ENCODE measurements at regions not wholly inside any gene's neighbourhood (a gene's known extent, or its start where the extent isn't known, plus 50 kb on each side); places are given as distances from the start of the nearest gene placed in this dataset.
"Not testable (repeated sequence)": the region's sequence is repeated elsewhere in the genome, so short reads cannot be mapped to it uniquely, and the experiment has no call there.

DNA sequence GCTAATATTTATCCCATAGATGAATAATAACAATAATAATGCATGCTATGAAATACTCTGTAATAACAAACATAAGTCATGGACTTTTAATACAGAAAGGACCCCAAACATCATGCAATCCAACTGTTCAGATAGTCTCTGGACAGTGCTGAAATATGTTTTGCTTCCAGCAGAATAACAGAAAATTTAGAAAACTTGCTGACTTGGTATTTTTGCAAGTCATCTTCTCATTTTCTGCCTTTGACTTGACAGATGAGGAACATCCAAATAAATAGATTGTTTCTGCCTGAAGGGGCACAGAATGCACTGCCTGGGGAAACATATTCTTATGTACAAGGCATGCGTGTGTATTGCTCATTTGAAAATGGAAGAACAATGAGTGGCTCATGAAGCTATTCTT is 442.4 kb upstream of the GRM7 start:
- no peak for DNase-seq (ENCODE audit: low spot score)

DNA sequence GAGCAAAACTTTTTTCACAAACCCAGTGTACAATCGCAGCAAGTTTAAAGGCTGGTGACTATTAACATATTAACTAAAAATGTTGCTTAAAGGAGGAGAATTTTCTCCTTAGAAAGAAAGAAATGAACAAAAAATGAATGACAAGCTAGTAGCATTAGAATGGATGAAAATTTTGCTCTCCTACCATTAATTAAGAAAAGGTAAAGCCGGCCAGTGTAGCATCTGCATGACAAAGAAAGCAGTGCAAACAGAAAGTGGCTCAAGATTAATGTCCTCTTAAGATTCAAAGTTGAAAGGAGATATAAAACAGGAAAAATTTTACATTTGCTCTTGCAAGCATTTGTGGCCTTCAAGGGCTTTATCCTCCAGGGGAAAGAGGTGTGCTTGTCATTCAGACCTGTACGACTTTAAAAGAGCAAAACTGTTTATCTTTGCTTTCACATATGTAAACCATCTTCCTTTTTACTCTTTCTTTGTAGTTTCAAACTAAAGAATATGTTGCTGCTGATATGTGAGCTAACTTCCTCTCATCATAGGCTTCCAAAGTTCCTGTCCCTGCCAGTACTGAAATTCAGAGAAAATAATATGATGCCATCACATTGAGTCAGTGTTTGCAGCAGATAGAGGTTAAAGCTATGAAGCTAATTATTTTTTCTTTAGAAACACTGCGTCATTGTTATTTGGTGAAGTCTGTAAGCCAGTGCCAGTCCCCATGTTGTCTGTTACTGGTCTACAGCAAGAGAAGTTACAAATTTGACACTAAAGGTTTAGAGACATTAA is 439.1 kb upstream of the GRM7 start:
- DNase-seq (ENCODE audit: low spot score), result no peak

DNA sequence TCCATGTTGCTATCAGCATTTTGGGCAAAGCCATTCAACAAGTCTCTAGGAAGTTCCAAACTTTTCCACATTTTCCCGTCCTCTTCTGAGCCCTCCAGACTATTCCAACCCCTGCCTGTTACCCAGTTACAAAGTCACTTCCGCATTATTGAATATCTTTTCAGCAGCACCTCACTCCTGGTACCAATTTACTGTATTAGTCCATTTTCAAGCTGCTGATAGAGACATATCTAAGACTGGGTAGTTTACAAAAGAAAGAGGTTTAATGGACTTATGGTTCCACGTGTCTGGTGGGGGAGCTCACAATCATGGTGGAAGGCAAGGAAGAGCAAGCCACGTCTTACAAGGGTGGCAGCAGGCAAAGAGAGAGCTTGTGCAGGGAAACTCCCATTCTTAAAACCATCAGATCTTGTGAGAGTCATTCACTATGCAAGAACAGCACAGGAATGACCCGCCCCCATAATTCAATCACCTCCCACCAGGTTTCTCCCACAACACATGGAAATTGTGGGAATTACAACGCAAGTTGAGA is 435.6 kb upstream of the GRM7 start:
- no peak for DNase-seq (ENCODE audit: low spot score)

DNA sequence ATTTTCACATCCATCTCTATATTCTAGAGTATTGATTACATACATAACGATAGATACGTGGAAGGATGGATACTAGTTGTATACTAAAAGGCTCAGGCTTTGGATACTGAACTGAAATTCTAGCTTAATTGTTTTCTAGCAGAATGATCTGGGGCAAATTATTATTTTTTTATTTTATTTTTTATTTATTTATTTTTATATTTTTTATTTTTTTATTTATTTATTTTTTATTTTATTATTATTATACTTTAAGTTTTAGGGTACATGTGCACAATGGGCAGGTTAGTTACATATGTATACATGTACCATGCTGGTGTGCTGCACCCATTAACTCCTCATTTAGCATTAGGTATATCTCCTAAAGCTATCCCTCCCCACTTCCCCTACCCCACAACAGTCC is 432.6 kb upstream of the GRM7 start:
- not testable (repeated sequence) for DNase-seq (ENCODE audit: low spot score)

DNA sequence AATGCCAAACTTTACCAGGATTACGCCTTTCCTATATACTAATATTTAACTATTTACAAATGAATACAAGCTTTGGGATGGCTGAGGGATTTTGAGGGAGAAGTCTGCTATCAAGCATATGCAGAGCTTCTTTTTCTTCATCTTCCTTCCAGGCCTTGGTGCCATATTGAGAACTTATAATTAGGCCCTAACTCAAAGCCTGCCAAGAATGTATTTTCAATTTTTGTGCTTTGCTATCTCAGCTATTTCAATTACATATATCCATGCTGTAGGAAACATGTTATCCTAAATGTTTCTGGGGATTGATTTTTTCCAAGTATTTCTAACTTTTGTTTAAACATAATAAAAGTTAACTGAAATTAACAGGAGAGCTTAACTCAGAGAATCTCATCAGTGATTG is 425.0 kb upstream of the GRM7 start:
- DNase-seq (ENCODE audit: low spot score), result no peak

DNA sequence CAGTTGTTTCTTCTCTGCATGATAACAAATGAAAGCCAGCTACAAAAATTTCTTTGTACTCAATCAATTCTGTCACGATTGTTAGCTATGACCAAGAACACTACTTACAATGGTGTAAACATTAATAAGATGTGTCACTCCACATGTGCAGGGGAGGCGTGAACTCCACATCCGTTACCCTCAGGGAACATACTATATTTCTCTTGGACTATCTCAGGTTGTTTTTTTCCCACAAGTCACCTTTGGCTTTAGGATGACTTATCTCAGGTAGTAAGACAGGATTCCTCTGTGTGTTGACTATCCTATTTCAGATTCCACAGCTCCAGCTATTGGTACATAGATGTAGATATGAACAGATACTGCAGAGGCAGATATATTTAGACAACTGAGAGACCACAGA is 423.3 kb upstream of the GRM7 start:
- no peak for DNase-seq (ENCODE audit: low spot score)

DNA sequence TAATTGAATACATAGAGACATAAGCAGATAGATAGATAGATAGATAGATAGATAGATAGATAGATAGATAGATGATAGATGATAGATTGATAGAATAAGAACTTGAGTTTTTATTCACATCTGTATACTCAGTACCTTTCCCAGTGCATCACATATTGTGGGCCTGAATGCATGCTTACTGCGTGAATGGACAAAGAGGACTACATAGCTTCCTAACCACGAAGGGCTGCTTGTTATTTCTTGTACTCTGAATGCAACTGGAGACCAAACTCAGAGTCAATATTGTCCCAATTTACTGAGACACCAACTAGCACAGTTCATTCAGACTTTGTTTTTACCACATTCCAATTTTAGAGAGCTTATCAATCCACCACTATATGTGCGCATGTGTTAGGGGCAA is 422.9 kb upstream of the GRM7 start:
- DNase-seq (ENCODE audit: low spot score), result no peak

DNA sequence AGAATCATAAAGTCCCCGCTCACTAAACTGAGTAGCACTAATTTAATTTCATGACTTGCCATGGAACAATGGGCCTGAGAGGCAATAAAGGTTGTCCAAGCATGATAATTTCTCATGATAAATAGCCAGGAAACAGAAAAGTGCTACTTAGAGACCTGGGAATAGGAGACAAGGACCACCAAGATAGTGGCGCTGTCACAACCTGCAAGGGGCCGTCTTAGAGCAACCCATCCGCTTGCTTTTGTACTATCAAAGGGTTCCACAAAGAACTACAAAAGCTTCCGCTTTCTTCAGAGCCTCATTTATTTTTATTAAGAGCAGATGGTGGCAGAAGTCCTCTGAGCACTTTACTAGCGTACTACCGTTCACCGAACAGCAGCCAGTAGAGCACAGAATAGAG is 421.7 kb upstream of the GRM7 start:
- DNase-seq (ENCODE audit: low spot score), result no peak

DNA sequence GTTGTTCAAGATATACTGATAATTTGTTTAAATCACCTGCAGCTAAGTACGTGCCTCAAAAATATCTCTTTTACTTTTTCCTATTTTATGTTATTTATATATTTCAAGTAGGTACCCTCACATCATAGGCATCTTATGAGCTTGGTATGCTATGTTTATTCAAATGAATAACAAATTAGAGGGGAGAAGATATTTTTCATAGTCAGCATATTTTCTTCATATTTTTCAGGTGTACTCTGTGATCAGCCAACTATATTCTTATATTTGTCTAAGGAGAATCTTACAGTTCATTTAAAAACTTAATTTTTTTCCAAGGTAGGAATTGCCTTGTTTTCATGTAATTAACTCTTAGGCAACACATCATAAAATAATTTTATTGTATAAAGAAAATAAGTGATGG is 421.1 kb upstream of the GRM7 start:
- DNase-seq (ENCODE audit: low spot score), result no peak

DNA sequence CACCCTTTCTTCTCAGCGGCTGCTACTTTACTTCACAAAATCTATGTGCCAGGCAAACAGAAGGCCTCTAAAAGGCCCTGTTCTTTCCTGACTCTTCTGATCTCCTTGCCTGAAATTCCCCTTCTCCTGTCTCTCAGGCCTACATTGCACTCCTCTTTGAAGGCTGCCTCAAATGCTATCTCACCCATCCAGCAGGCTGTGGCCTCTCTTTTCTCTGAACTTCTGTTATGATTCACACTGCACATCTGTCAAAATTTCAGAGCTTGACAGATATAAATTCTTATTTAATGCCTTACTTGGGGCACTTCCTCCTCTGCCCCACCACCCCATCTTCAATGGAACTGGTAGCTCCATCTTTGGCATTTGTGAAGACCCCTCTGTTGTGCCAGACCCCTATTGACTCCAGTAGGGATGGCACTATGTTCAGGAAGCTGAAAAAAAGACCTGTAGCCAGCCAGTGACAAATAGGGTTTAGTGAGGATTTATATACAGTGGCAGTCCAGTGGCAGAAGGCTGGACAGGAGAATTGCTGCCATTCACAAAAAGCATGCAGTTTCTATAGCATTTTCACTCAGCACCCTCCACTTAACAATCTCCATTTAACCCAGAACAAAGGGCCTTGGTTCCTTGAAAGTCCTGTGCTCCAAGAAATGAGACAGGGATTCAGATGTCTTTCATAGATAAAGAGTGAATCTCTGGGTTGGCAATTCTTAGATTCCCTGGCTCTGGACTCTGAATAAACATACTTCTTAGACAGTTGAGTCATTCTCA is 415.8 kb upstream of the GRM7 start:
- DNase-seq (ENCODE audit: low spot score), result no peak

DNA sequence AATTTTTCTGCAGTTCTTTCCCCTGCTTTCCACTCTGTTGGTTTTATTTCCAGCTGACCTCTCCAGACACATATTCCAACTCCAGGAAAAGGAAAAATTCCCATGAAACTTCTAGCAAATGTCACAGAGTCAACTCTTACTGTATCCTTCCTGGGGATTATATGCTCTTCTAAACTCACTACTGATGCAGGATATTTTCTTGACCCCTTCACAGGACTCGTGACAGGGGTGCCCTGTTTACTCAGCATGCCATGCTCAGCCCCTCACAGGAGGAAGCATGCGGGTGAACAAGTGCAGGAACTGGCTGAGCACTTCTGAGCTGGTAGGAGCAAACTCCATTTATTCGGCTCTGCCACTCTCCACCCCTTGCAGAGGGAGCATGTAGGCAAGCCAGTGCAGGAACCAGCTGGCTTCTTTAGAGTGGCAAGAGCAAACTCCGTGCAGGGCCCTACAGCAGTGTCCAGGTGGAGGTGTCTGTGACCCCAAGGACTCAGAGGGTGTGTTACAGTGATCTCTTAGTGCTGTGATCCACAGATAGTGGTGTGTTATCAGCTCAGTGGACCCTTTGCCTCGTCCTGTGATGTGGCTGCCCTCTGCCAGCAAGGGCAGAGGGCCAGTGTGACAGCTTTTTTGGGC is 413.6 kb upstream of the GRM7 start:
- no peak for DNase-seq (ENCODE audit: low spot score)

DNA sequence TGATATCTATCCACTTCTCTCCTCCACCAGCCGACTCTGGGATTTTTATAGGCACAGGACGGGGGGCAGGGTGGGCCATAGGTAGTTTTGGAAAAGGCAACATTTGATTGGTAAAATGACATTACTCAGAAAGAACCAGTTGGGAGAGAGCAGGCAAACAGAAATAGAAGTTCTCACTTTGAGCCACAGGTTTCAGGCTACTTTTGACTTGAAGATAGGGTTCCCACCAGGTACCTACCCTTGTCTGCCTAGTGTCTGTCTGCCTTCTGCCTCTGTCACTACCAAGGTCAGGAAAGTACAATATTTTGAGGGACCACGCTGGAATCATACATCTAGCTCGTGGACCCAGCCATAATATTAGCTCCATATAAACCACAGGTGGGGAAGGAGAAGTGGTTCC is 412.9 kb upstream of the GRM7 start:
- no peak for DNase-seq (ENCODE audit: low spot score)

DNA sequence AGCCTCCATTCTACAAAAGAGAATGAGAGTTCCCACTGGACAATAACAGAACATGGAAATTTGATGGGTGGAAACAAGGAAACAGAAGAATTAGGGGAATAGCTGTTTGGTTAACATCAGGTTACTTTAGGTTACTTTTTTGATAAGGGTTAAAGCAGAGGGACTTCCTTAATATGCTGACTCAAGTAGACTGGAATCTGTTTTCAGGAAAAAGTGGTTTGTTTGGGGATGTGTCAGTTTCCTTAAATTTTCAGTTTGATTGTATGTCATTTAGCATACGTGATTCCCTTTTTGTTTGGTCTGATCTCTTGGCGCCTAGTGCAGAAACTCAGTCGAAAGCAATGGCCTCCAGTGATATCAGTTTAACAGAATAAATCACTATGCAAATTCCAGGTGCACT is 411.8 kb upstream of the GRM7 start:
- DNase-seq (ENCODE audit: low spot score), result no peak

DNA sequence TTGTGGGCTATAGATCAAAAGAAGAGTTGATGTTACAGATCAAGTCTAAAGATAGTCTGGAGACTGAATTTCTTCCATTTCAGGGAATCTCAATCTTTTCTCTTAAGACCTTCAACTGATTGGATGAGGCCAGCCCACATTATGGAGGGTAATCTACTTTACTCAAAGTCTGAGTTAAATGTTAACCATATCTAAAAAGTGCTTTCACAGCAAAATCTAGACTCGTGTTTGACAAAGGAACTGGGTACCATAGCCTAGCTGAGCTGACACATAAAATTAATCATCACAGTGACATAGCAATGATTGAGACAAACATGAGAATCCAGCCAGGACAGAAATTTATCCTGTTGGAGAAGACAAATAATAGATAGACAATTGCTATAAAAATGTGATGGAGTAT is 407.9 kb upstream of the GRM7 start:
- no peak for DNase-seq (ENCODE audit: low spot score)

DNA sequence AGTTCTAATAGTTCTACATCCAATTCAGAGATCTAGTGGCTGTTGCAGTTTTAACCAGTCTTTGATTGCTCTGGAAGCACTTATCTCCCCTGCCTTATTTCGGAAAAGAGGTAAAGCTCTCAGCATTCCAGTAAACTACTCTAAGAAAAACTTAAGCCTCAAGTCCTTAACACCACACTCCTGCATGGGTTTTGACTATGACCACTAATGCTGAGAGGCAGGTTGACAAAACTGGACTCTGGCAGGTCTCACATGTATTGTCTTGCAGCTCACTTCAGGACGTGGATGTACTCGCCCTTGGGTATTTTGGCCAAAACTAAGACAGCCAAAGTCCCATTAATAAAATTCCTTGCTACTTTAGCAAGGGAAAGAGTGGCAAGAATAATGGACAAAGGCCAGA is 405.9 kb upstream of the GRM7 start:
- DNase-seq (ENCODE audit: low spot score), result no peak

DNA sequence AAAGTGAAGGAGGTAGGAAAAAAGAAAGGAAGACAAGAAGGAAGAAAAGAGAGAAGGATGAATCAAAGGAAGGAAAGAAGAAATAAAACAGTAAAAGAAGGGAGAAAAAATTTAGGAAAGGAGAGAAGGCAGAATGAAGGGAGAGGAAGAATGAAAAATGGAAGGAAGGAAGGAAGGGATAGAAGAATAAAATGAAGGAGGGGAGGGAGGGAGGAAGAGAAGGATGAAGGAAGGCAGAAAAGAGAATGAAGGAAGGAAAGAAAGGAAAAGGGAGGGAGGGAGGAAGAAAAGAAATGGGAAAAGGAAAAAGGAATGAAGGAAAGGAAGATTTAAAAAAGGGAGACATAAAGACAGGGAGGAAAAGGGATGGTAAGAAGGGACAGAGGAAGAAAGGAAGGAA is 393.7 kb upstream of the GRM7 start:
- DNase-seq (ENCODE audit: low spot score), result no peak

DNA sequence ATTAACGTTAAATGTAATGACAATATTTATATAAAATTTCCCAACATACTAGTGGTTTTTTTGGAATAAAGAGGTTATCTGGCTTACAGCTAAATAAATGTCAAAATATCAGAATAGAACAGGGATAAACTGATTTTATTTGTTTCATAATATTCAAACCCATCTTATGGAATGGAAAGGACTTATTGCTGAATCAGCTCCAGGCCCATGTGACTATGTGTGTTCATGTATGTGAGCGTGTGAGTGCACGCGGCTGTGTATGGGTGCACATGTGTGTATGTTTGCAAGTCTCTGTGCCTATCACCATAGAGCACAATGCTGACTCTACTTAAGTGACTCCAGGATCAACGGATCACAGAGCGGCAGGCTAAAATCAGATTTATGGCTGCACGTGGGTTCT is 392.3 kb upstream of the GRM7 start:
- no peak for DNase-seq (ENCODE audit: low spot score)

DNA sequence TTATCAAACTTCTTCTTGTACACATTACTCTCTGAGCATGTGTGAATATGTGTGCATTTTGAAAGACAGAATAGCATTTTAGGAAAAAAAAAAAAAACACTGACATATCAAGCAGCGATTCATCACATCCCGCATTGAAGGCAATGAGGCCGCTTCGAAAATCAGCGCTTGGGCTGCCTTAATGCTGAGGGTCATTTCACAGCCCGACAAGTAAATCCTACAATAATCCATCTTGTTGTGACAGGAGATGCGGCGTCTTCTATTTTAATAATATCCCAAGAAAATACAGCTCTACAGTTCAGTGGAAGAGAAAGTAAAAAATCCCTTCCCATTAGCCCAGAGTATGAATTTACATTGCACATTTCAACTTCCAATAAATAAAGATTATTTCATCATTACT is 389.2 kb upstream of the GRM7 start:
- DNase-seq (ENCODE audit: low spot score), result no peak

DNA sequence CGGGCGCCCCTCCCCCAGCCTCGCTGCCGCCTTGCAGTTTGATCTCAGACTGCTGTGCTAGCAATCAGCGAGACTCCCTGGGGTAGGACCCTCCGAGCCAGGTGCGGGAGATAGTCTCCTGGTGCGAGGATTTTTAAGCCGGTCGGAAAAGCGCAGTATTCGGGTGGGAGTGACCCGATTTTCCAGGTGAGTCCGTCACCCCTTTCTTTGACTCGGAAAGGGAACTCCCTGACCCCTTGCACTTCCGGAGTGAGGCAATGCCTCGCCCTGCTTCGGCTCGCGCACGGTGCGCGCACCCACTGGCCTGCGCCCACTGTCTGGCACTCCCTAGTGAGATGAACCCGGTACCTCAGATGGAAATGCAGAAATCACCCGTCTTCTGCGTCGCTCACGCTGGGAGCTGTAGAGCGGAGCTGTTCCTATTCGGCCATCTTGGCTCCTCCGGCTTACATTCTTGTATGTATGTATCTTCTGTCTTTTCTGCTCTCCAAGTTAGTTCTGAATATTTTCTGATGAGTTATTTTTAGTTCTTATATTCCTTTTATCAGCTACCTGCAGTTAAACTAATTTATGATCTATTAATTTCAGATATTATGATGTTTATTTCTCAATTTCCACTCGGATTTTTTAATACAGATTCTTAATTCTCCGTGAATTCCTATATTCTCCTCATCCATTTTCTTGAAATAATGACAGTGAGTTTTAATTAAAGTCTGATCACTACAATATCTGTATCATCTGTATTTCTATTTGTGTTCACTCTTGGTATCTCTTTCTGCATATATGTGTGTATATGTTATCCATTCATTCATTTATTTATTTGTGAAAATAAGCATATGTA is 370.2 kb upstream of the GRM7 start:
- DNase-seq (ENCODE audit: low spot score), result not testable (repeated sequence)

DNA sequence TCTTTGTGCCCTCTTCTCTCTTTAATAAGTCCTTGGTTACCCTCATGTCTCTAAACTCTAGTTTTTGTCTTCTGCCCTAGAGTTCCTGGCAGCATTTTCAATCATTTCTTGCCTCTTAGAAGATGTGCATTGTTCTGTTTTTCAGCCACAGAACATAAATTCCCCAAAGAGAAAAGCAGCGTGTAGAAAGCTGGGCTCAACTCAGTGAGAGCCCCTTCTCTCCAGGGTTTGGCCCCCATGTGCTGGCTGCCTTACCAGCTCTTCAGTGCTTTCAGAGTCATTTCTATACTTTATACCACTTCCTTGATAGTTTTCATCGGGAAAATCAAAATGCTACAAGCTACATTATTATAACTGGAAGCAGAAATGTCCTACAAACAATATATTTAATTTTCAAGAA is 369.1 kb upstream of the GRM7 start:
- no peak for DNase-seq (ENCODE audit: low spot score)

DNA sequence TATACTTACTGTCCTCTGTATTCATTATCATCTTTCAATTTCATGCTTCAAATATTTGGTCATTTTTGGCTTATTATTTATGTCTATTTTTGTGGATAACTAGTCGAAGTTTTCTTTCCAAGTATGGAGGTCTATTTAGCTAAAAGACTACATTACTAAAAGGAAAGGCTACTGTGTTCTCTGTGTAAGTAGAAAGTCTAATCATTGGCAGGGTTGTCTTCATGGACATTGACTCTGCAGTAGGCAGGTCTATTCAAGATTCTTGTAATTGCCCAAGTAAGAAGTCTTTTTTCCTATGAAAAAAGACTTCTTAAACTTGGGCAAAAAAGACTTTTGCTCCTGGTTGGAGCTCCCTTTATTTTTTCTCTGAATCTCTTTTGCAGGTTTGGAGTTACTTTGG is 368.6 kb upstream of the GRM7 start:
- DNase-seq (ENCODE audit: low spot score), result no peak

DNA sequence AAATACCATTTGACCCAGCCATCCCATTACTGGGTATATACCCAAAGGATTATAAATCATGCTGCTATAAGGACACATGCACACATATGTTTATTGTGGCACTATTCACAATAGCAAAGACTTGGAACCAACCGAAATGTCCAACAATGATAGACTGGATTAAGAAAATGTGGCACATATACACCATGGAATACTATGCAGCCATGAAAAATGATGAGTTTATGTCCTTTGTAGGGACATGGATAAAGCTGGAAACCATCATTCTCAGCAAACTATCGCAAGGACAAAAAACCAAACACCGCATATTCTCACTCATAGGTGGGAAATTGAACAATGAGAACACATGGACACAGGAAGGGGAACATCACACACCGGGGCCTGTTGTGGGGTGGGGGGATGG is 362.0 kb upstream of the GRM7 start:
- not testable (repeated sequence) for DNase-seq (ENCODE audit: low spot score)

All from HT-29 (cell line).